GM23248 (cell line): ENCODE measurements at regions not wholly inside any gene's neighbourhood (a gene's known extent, or its start where the extent isn't known, plus 50 kb on each side); places are given as distances from the start of the nearest gene placed in this dataset.

Source experiments
- EZH2 ChIP-seq: fragments of 200-600 bp; sonication (generic); IDR thresholded peaks from 2 replicates; pipeline ENCODE4 v1.6.1; 2018; ENCODE audit warnings: antibody characterized with exemption, mild to moderate bottlenecking; ENCODE audit not compliant: insufficient read depth, poor library complexity, severe bottlenecking
- EZH2phosphoT487 ChIP-seq: fragments of 200-600 bp; sonication (generic); IDR thresholded peaks from 2 replicates; pipeline ENCODE4 v1.6.1; 2018; ENCODE audit warnings: antibody characterized with exemption, moderate library complexity, mild to moderate bottlenecking, low read depth; ENCODE audit not compliant: insufficient read depth

- TF ChIP-seq EZH2phosphoT487 (no peak), EZH2 (no peak)
These were observed 62.1 kb upstream of the COL13A1 start for GRCh38 chr10:69739634-69740033.
